NCI-H2227 treated with DMSO at 0.1 percent for 48 hours (cell line): ENCODE measurements at regions not wholly inside any gene's neighbourhood (a gene's known extent, or its start where the extent isn't known, plus 50 kb on each side); places are given as distances from the start of the nearest gene placed in this dataset.
"Not testable (repeated sequence)": the region's sequence is repeated elsewhere in the genome, so short reads cannot be mapped to it uniquely, and the experiment has no call there.

ENCODE experiments used
- DNase-seq: peaks from one replicate; lab custom pipeline; 2025; lab: John Stamatoyannopoulos, UW

- no peak for DNase-seq
Observed at GRCh38 chr1:221878134-221878533, 136.2 kb upstream of the DUSP10 start.

GRCh38 chr1:221877311-221877710 is 135.4 kb upstream of the DUSP10 start:
- no peak for DNase-seq

- DNase-seq = no peak
Observed at GRCh38 chr1:221875004-221875330, 133.1 kb upstream of the DUSP10 start.

GRCh38 chr1:221874285-221875003 is 132.6 kb upstream of the DUSP10 start:
- DNase-seq = no peak

- DNase-seq = no peak
Observed at GRCh38 chr1:221873673-221874072, 131.8 kb upstream of the DUSP10 start.

- no peak for DNase-seq
Observed at GRCh38 chr1:221871056-221871455, 129.2 kb upstream of the DUSP10 start.

GRCh38 chr1:221869779-221870178 is 127.9 kb upstream of the DUSP10 start:
- no peak for DNase-seq

- no peak for DNase-seq
Observed at GRCh38 chr1:221868593-221869303, 126.9 kb upstream of the DUSP10 start.

- no peak for DNase-seq
Observed at GRCh38 chr1:221867003-221867402, 125.1 kb upstream of the DUSP10 start.

GRCh38 chr1:221865808-221866207 is 123.9 kb upstream of the DUSP10 start:
- no peak for DNase-seq

GRCh38 chr1:221863635-221864034 is 121.7 kb upstream of the DUSP10 start:
- no peak for DNase-seq

- no peak for DNase-seq
Observed at GRCh38 chr1:221862971-221863370, 121.1 kb upstream of the DUSP10 start.

- no peak for DNase-seq
Observed at GRCh38 chr1:221858818-221859611, 117.1 kb upstream of the DUSP10 start.

- DNase-seq = not testable (repeated sequence)
Observed at GRCh38 chr1:221857094-221857444, 115.2 kb upstream of the DUSP10 start.

- DNase-seq = no peak
Observed at GRCh38 chr1:221856228-221857093, 114.6 kb upstream of the DUSP10 start.

GRCh38 chr1:221855156-221855555 is 113.3 kb upstream of the DUSP10 start:
- DNase-seq = no peak

GRCh38 chr1:221851336-221851735 is 109.4 kb upstream of the DUSP10 start:
- no peak for DNase-seq

- DNase-seq = no peak
Observed at GRCh38 chr1:221850470-221851187, 108.7 kb upstream of the DUSP10 start.

GRCh38 chr1:221849897-221850296 is 108.0 kb upstream of the DUSP10 start:
- DNase-seq = no peak

- no peak for DNase-seq
Observed at GRCh38 chr1:221849110-221849509, 107.2 kb upstream of the DUSP10 start.

- no peak for DNase-seq
Observed at GRCh38 chr1:221847676-221848075, 105.8 kb upstream of the DUSP10 start.
